MM.1S (cell line): ENCODE measurements at regions not wholly inside any gene's neighbourhood (a gene's known extent, or its start where the extent isn't known, plus 50 kb on each side); places are given as distances from the start of the nearest gene placed in this dataset.

Source experiments
- DNase-seq: peaks from one replicate; pipeline ENCODE4 v3.0.0-alpha.2; 2015
- H2AFZ ChIP-seq: fragments of 300-600 bp; sonication (generic); 2 replicates; pipeline ENCODE4 v1.6.0; 2016; ENCODE audit warnings: antibody characterized with exemption, low read length
- H3F3A ChIP-seq: fragments of 300-600 bp; sonication (generic); 2 replicates; pipeline ENCODE4 v1.6.1; 2016; ENCODE audit warnings: mild to moderate bottlenecking, antibody characterized with exemption, low read length, moderate library complexity, mixed read lengths; ENCODE audit not compliant: insufficient read depth
- H3K27ac ChIP-seq: fragments of 300-600 bp; sonication (generic); 2 replicates; pipeline ENCODE4 v1.5.1; 2016; ENCODE audit warnings: mild to moderate bottlenecking, low read length
- H3K27me3 ChIP-seq: fragments of 300-600 bp; sonication (generic); replicated peaks from 2 replicates; pipeline ENCODE4 v1.6.0; 2016; ENCODE audit warnings: low read length; ENCODE audit not compliant: insufficient read depth
- H3K36me3 ChIP-seq: fragments of 300-600 bp; sonication (generic); replicated peaks from 2 replicates; pipeline ENCODE4 v1.6.1; 2016; ENCODE audit warnings: mild to moderate bottlenecking, low read length, mixed read lengths; ENCODE audit not compliant: insufficient read depth
- H3K4me1 ChIP-seq: fragments of 300-600 bp; sonication (generic); 2 replicates; pipeline ENCODE4 v1.6.1; 2016; ENCODE audit warnings: low read length, mixed read lengths
- H3K4me2 ChIP-seq: fragments of 300-600 bp; sonication (generic); 2 replicates; pipeline ENCODE4 v1.6.0; 2016; ENCODE audit warnings: low read depth, low read length
- H3K4me3 ChIP-seq: fragments of 300-600 bp; sonication (generic); 2 replicates; pipeline ENCODE4 v1.5.1; 2016; ENCODE audit warnings: low read length, mixed read lengths
- H3K79me2 ChIP-seq: fragments of 300-600 bp; sonication (generic); 2 replicates; pipeline ENCODE4 v1.6.1; 2016; ENCODE audit warnings: mixed run types, low read length, mixed read lengths
- H3K9ac ChIP-seq: fragments of 300-600 bp; sonication (generic); 2 replicates; pipeline ENCODE4 v1.6.1; 2016; ENCODE audit warnings: low read length, mixed read lengths
- H3K9me2 ChIP-seq: fragments of 300-600 bp; sonication (generic); replicated peaks from 2 replicates; pipeline ENCODE4 v1.6.1; 2016; ENCODE audit warnings: mild to moderate bottlenecking, low read length, mixed read lengths; ENCODE audit not compliant: insufficient read depth
- H3K9me3 ChIP-seq: fragments of 300-600 bp; sonication (generic); replicated peaks from 2 replicates; pipeline ENCODE4 v1.6.1; 2016; ENCODE audit warnings: mild to moderate bottlenecking, low read length, mixed read lengths; ENCODE audit not compliant: insufficient read depth
- H4K20me1 ChIP-seq: fragments of 300-600 bp; sonication (generic); 2 replicates; pipeline ENCODE4 v1.6.1; 2016; ENCODE audit warnings: mild to moderate bottlenecking, low read length, moderate library complexity, mixed read lengths; ENCODE audit not compliant: insufficient read depth
- CTCF ChIP-seq: fragments of 300-600 bp; sonication (generic); IDR thresholded peaks from 2 replicates; pipeline ENCODE4 v1.5.1; 2016; ENCODE audit warnings: antibody characterized with exemption, low read length, mixed read lengths
- EZH2 ChIP-seq: fragments of 300-600 bp; sonication (generic); optimal IDR thresholded peaks from 2 replicates; pipeline ENCODE3; 2017; ENCODE audit warnings: low read depth, mild to moderate bottlenecking, antibody characterized with exemption, low read length, mixed read lengths
- EZH2phosphoT487 ChIP-seq: fragments of 300-600 bp; sonication (generic); IDR thresholded peaks from 2 replicates; pipeline ENCODE4 v1.6.1; 2018; ENCODE audit warnings: antibody characterized with exemption, low read length

- no peak within 1 kb of the TSS for H3K4me2 ChIP-seq
- TF ChIP-seq EZH2phosphoT487 (no peak), CTCF (no peak), EZH2 (no peak)
- H3F3A ChIP-seq: no peaks in the 10 kb centered on the region
- H2AFZ ChIP-seq: no peak within 1 kb of the TSS
- H3K4me3 ChIP-seq: no peak within 1 kb of the TSS
- no peaks in the 10 kb centered on the region for H3K4me1 ChIP-seq
- H3K27me3 ChIP-seq: no peaks in the 10 kb centered on the region
- no peak within 1 kb of the TSS for H3K27ac ChIP-seq
- no peaks in the 10 kb centered on the region for H3K9me3 ChIP-seq
- no peaks in the 10 kb centered on the region for H3K36me3 ChIP-seq
- no peaks in the 10 kb centered on the region for H4K20me1 ChIP-seq
- H3K9me2 ChIP-seq: no peaks in the 10 kb centered on the region
- H3K9ac ChIP-seq: no peak within 1 kb of the TSS
- H3K79me2 ChIP-seq: no peaks in the 10 kb centered on the region
- DNase-seq: no peak
Measured at GRCh38 chr13:105465745-105466144, 1069.7 kb downstream of the EFNB2 start, which contains the start of gene DAOA. TSS of gene DAOA (plus strand) at chr13:105466045.

- H3K4me3 ChIP-seq: no peak overlapping the region
- TF ChIP-seq EZH2phosphoT487 (no peak), EZH2 (no peak), CTCF (no peak)
- DNase-seq: no peak
- H3K9me3 ChIP-seq: no peaks in the 10 kb centered on the region
- H3K27ac ChIP-seq: no peak overlapping the region
- H3K79me2 ChIP-seq: no peaks in the 10 kb centered on the region
- no peaks in the 10 kb centered on the region for H3F3A ChIP-seq
- H3K4me2 ChIP-seq: no peak overlapping the region
- no peaks in the 10 kb centered on the region for H3K27me3 ChIP-seq
- no peaks in the 10 kb centered on the region for H4K20me1 ChIP-seq
- no peak overlapping the region for H2AFZ ChIP-seq
- H3K36me3 ChIP-seq: no peaks in the 10 kb centered on the region
- no peak overlapping the region for H3K9ac ChIP-seq
- no peaks in the 10 kb centered on the region for H3K9me2 ChIP-seq
- no peaks in the 10 kb centered on the region for H3K4me1 ChIP-seq
Measured at GRCh38 chr13:105465251-105465650, 1070.2 kb downstream of the EFNB2 start.

- H3K9me2 ChIP-seq: no peaks in the 10 kb centered on the region
- H3K27me3 ChIP-seq: no peaks in the 10 kb centered on the region
- H2AFZ ChIP-seq: no peak overlapping the region
- H3K4me2 ChIP-seq: no peak overlapping the region
- H3K79me2 ChIP-seq: no peaks in the 10 kb centered on the region
- no peaks in the 10 kb centered on the region for H3F3A ChIP-seq
- no peaks in the 10 kb centered on the region for H3K4me1 ChIP-seq
- TF ChIP-seq CTCF (no peak), EZH2 (no peak), EZH2phosphoT487 (no peak)
- H3K9ac ChIP-seq: no peak overlapping the region
- H4K20me1 ChIP-seq: no peaks in the 10 kb centered on the region
- no peaks in the 10 kb centered on the region for H3K36me3 ChIP-seq
- no peak overlapping the region for H3K27ac ChIP-seq
- H3K9me3 ChIP-seq: no peaks in the 10 kb centered on the region
- H3K4me3 ChIP-seq: no peak overlapping the region
- DNase-seq: no peak
Measured at GRCh38 chr13:105464249-105464648, 1071.2 kb downstream of the EFNB2 start.
